ENCODE measurements at regions not wholly inside any gene's neighbourhood (a gene's known extent, or its start where the extent isn't known, plus 50 kb on each side); places are given as distances from the start of the nearest gene placed in this dataset.

- TF ChIP-seq CTCF (IDR thresholded peaks at IDR 0.05; ENCODE audit: control extremely low read depth, extremely low read depth, low read depth, missing control alignments), result no peak
- DNase-seq (ENCODE audit: extremely low spot score), result no peak
- CTCF ChIA-PET, result no interaction called here
- POLR2A ChIA-PET, result no interaction called here
Measured at GRCh38 chr20:4511776-4512175, 174.5 kb upstream of the PRNP start.

- TF ChIP-seq CTCF (IDR thresholded peaks at IDR 0.05; ENCODE audit: control extremely low read depth, extremely low read depth, low read depth, missing control alignments), result no peak
- POLR2A ChIA-PET, result no interaction called here
- no peak for DNase-seq (ENCODE audit: extremely low spot score)
- CTCF ChIA-PET, result no interaction called here
Measured at GRCh38 chr20:4509825-4510522, 176.3 kb upstream of the PRNP start.

- ChIA-PET CTCF (interaction anchor here (1.5 kb wide), 1 partner anchor 11 kb away, joined by 4 read pairs; no protein-coding TSS in a partner anchor), POLR2A (no interaction called here)
- TF ChIP-seq CTCF (IDR thresholded peaks at IDR 0.05; ENCODE audit: control extremely low read depth, extremely low read depth, low read depth, missing control alignments), result no peak
- no peak for DNase-seq (ENCODE audit: extremely low spot score)
Measured at GRCh38 chr20:4508773-4509172, 177.5 kb upstream of the PRNP start.

- CTCF ChIA-PET, result no interaction called here
- POLR2A ChIA-PET, result no interaction called here
- no peak for DNase-seq (ENCODE audit: extremely low spot score)
- no peak for TF ChIP-seq CTCF (IDR thresholded peaks at IDR 0.05; ENCODE audit: control extremely low read depth, extremely low read depth, low read depth, missing control alignments)
Measured at GRCh38 chr20:4507288-4507719, 179.0 kb upstream of the PRNP start.

- CTCF ChIA-PET, result interaction anchor here (1.0 kb wide), 1 partner anchor 14 kb away, joined by 3 read pairs; no protein-coding TSS in a partner anchor
- TF ChIP-seq CTCF (IDR thresholded peaks at IDR 0.05; ENCODE audit: control extremely low read depth, extremely low read depth, low read depth, missing control alignments), result no peak
- no peak for DNase-seq (ENCODE audit: extremely low spot score)
- POLR2A ChIA-PET, result no interaction called here
Measured at GRCh38 chr20:4504814-4505213, 181.4 kb upstream of the PRNP start.

- ChIA-PET POLR2A (no interaction called here), CTCF (no interaction called here)
- no peak for TF ChIP-seq CTCF (IDR thresholded peaks at IDR 0.05; ENCODE audit: control extremely low read depth, extremely low read depth, low read depth, missing control alignments)
- DNase-seq (ENCODE audit: extremely low spot score), result no peak
Measured at GRCh38 chr20:4502756-4503155, 183.5 kb upstream of the PRNP start.

Data from GM10248 (cell line).